ENCODE measurements at regions not wholly inside any gene's neighbourhood (a gene's known extent, or its start where the extent isn't known, plus 50 kb on each side); places are given as distances from the start of the nearest gene placed in this dataset.

DNA sequence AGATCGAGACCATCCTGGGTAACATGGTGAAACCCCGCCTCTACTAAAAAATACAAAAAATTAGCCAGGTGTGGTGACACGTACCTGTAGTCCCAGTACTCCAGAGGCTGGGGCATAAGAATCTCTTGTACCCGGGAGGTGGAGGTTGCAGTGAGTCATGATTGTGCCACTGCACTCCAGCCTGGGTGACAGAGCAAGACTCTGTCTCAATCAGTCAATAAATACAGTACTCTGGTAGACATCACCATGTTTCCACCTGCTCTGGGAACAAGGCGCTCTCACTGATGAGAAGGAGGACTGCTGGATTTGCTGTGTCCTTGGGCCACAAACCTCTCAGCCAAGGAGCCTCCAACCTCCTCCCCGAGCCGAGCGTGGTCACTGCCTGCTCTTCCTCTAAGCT lies 154.2 kb upstream of the ZNF236 start:
- H3K27me3 ChIP-seq (ENCODE audit: control insufficient read depth in 2 of 2, insufficient read depth in 2 of 2, low read length in 2 of 2) = no peaks in the 10 kb centered on the region
- H3K79me2 ChIP-seq (ENCODE audit: control insufficient read depth, insufficient read depth, low read length) = no peaks in the 10 kb centered on the region
- FAIRE-seq (no peak), DNase-seq (ENCODE audit: low read depth, low spot score) (no peak)
- no TSS peak for BruUV-seq (replicated peaks)
- no peaks in the 10 kb centered on the region for H3K36me3 ChIP-seq (ENCODE audit: control insufficient read depth in 2 of 2, extremely low read depth in 1 of 2, insufficient read depth in 2 of 2, low read length in 2 of 2)
- H3K4me3 ChIP-seq (replicated peaks in 1 of 3; ENCODE audit: insufficient read depth in 1 of 3, low read depth in 1 of 3, low read length in 3 of 3) = no peak overlapping the region
- H3K4me1 ChIP-seq (ENCODE audit: control insufficient read depth, extremely low read depth, insufficient read depth, low read length) = no peaks in the 10 kb centered on the region
- no peak overlapping the region for H3K9ac ChIP-seq (replicated peaks; ENCODE audit: extremely low read depth, insufficient read depth, low read length)
- no peaks in the 10 kb centered on the region for H3K9me1 ChIP-seq (replicated peaks; ENCODE audit: control insufficient read depth, extremely low read depth, insufficient read depth, low read length)
- no peak overlapping the region for H3K4me2 ChIP-seq (ENCODE audit: insufficient read depth, low read length)
- TF ChIP-seq POLR2A (IDR thresholded peaks at IDR 0.05; ENCODE audit: low read depth, low read length) (no peak), POLR2AphosphoS5 (IDR thresholded peaks at IDR 0.05; ENCODE audit: insufficient read depth, low read depth, low read length) (no peak), EZH2 (IDR thresholded peaks at IDR 0.05; ENCODE audit: borderline replicate concordance, low read depth, low read length, severe bottlenecking) (no peak), JUN (IDR thresholded peaks at IDR 0.05; ENCODE audit: borderline replicate concordance, insufficient read depth, insufficient read length, low read depth) (no peak), GATA2 (IDR thresholded peaks at IDR 0.05; ENCODE audit: insufficient read depth, insufficient read length, low read depth, low read length) (no peak), FOS (IDR thresholded peaks at IDR 0.05; ENCODE audit: borderline replicate concordance, insufficient read depth, low read length) (no peak), MYC (IDR thresholded peaks at IDR 0.05; ENCODE audit: low read depth, low read length) (no peak)
- TF ChIP-seq, protein P1, sequence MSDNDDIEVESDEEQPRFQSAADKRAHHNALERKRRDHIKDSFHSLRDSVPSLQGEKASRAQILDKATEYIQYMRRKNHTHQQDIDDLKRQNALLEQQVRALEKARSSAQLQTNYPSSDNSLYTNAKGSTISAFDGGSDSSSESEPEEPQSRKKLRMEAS (IDR thresholded peaks at IDR 0.05; ENCODE audit: insufficient read depth, insufficient read length) = no peak
- TF ChIP-seq, protein P2, sequence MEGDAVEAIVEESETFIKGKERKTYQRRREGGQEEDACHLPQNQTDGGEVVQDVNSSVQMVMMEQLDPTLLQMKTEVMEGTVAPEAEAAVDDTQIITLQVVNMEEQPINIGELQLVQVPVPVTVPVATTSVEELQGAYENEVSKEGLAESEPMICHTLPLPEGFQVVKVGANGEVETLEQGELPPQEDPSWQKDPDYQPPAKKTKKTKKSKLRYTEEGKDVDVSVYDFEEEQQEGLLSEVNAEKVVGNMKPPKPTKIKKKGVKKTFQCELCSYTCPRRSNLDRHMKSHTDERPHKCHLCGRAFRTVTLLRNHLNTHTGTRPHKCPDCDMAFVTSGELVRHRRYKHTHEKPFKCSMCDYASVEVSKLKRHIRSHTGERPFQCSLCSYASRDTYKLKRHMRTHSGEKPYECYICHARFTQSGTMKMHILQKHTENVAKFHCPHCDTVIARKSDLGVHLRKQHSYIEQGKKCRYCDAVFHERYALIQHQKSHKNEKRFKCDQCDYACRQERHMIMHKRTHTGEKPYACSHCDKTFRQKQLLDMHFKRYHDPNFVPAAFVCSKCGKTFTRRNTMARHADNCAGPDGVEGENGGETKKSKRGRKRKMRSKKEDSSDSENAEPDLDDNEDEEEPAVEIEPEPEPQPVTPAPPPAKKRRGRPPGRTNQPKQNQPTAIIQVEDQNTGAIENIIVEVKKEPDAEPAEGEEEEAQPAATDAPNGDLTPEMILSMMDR (IDR thresholded peaks at IDR 0.05; ENCODE audit: extremely low read depth in 1 of 2, insufficient read depth in 1 of 2, low read depth in 1 of 2, low read length in 2 of 2) = no peak
- dilution Hi-C loops (cut with MboI; ENCODE audit: extremely low pct_ligation_motif_present, low sequenced_read_pairs) = no loop called here
- no peaks in the 10 kb centered on the region for H4K20me1 ChIP-seq (replicated peaks; ENCODE audit: control insufficient read depth, extremely low read depth, insufficient read depth, low read length)
- no peaks in the 10 kb centered on the region for H3K9me3 ChIP-seq (replicated peaks; ENCODE audit: control insufficient read depth, insufficient read depth, low read length)
- no peak overlapping the region for H3K27ac ChIP-seq (ENCODE audit: insufficient read depth, low read depth, low read length)
- POLR2A ChIA-PET = no interaction called here
- CTCF ChIA-PET = interaction anchor here (1.6 kb wide), 1 partner anchor 42 kb away, joined by 3 read pairs; no protein-coding TSS in a partner anchor
- intact Hi-C loops (cut with micrococcal nuclease) = no loop called here
- no peak overlapping the region for H2AFZ ChIP-seq (ENCODE audit: low read depth, low read length)
